OCI-LY7 (cell line): ENCODE measurements at regions not wholly inside any gene's neighbourhood (a gene's known extent, or its start where the extent isn't known, plus 50 kb on each side); places are given as distances from the start of the nearest gene placed in this dataset.
"Not testable (repeated sequence)": the region's sequence is repeated elsewhere in the genome, so short reads cannot be mapped to it uniquely, and the experiment has no call there.

Experiments used
- BruUV-seq: library from RNA; stranded (reverse); fragments of 400-500 nt; replicated peaks from 2 replicates; lab custom pipeline; 2021; lab: Mats Ljungman, UMichigan
- CTCF ChIA-PET: fragments of 300-600 bp; sonication (Branson Sonifier 250); formaldehyde crosslinking; loops from one replicate; lab custom pipeline; 2022; ENCODE audit warnings: antibody characterized with exemption; ENCODE audit not compliant: unreplicated experiment; lab: Charles Lee
- POLR2A ChIA-PET: fragments of 300-600 bp; sonication (Branson Sonifier 250); formaldehyde crosslinking; loops from one replicate; lab custom pipeline; 2022; ENCODE audit warnings: antibody characterized with exemption; lab: Charles Lee
- DNase-seq: peaks from one replicate; pipeline ENCODE4 v3.0.0-alpha.2; 2015; ENCODE audit warnings: low spot score
- H2AFZ ChIP-seq: fragments of 200-600 bp; sonication (generic), shearing (Covaris generic); 2 replicates; pipeline ENCODE4 v1.6.1; 2014; ENCODE audit warnings: mild to moderate bottlenecking, antibody characterized with exemption, low read length, moderate library complexity
- H3K27ac ChIP-seq: fragments of 200-600 bp; sonication (generic); 2 replicates; pipeline ENCODE4 v1.5.1; 2014; ENCODE audit warnings: mixed run types, low read depth, mild to moderate bottlenecking, moderate library complexity, low read length, inconsistent platforms; ENCODE audit not compliant: poor library complexity, severe bottlenecking
- H3K36me3 ChIP-seq: fragments of 200-600 bp; sonication (generic); 2 replicates; pipeline ENCODE4 v1.6.1; 2014; ENCODE audit warnings: mild to moderate bottlenecking, antibody characterized with exemption, low read length, moderate library complexity, mixed read lengths; ENCODE audit not compliant: insufficient read depth
- H3K4me1 ChIP-seq: fragments of 200-600 bp; sonication (generic); 2 replicates; pipeline ENCODE4 v1.5.1; 2014; ENCODE audit warnings: mild to moderate bottlenecking, low read length; ENCODE audit not compliant: insufficient read depth, poor library complexity, severe bottlenecking
- H3K4me2 ChIP-seq: fragments of 200-600 bp; sonication (generic); 2 replicates; pipeline ENCODE4 v1.6.1; 2014; ENCODE audit warnings: mild to moderate bottlenecking, low read length
- H3K4me3 ChIP-seq: fragments of 200-600 bp; sonication (generic); 2 replicates; pipeline ENCODE4 v1.5.1; 2014; ENCODE audit warnings: mild to moderate bottlenecking, low read depth, low read length; ENCODE audit not compliant: poor library complexity, severe bottlenecking
- H3K79me2 ChIP-seq: fragments of 200-600 bp; sonication (generic); 2 replicates; pipeline ENCODE4 v1.6.1; 2016; ENCODE audit warnings: low read depth, mild to moderate bottlenecking, low read length, moderate library complexity, mixed read lengths; ENCODE audit not compliant: insufficient read depth
- H3K9me2 ChIP-seq: fragments of 200-600 bp; sonication (generic); 2 replicates; pipeline ENCODE4 v1.6.1; 2016; ENCODE audit warnings: mild to moderate bottlenecking, low read length, mixed read lengths; ENCODE audit not compliant: insufficient read depth
- H3K9me3 ChIP-seq: fragments of 200-600 bp; sonication (generic); 2 replicates; pipeline ENCODE4 v1.6.1; 2014; ENCODE audit warnings: mild to moderate bottlenecking, mixed run types, low read length, mixed read lengths
- H4K20me1 ChIP-seq: fragments of 200-600 bp; sonication (generic); 2 replicates; pipeline ENCODE4 v1.6.1; 2014; ENCODE audit warnings: mild to moderate bottlenecking, antibody characterized with exemption, low read length, moderate library complexity, mixed read lengths; ENCODE audit not compliant: insufficient read depth
- EZH2phosphoT487 ChIP-seq: fragments of 200-600 bp; sonication (generic); IDR thresholded peaks from 2 replicates; pipeline ENCODE4 v1.6.1; 2018; ENCODE audit warnings: low read depth, borderline replicate concordance, mild to moderate bottlenecking, mixed run types, antibody characterized with exemption, low read length, moderate library complexity, mixed read lengths
- intact Hi-C: fragments of 100-400 bp; cut with micrococcal nuclease; formaldehyde crosslinking; loops from one replicate; pipeline ENCODE4 v1.10.0; 2022; ENCODE audit not compliant: unreplicated experiment
- TF ChIP-seq, protein P1 (sequence below): fragments of 200-600 bp; sonication (generic); conservative IDR thresholded peaks from 2 replicates; pipeline ENCODE4 v1.5.1; 2014; ENCODE audit warnings: mild to moderate bottlenecking, antibody characterized with exemption, low read length, moderate library complexity, mixed read lengths

DNA sequence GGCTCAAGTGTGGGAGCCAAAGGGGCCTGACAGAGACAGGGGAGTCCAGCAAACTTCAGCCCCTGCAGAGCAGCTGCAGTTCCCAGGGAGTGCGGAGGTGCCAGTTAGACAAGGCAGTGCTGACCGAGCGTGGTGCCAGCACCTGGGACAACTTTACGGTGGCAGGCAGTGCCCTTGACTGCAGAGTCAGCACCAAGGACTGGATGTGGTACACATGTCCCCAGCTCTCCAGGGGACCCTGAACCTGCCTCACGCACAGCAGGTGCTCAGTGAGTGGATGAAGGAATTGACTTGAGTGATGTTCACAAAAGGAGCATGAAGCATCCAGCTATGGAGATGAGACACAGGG, 296.5 kb downstream of the SIPA1L2 start:
- BruUV-seq, result no TSS peak
- intact Hi-C loops, result no loop called here
- Histone ChIP-seq H3K4me1 (no peaks in the 10 kb centered on the region), H3K4me2 (no peak overlapping the region), H3K9me2 (no peaks in the 10 kb centered on the region), H3K79me2 (no peaks in the 10 kb centered on the region), H3K4me3 (no peak overlapping the region), H4K20me1 (no peaks in the 10 kb centered on the region), H3K36me3 (no peaks in the 10 kb centered on the region), H3K27ac (no peak overlapping the region), H2AFZ (no peak overlapping the region), H3K9me3 (no peaks in the 10 kb centered on the region)
- ChIA-PET POLR2A (no interaction called here), CTCF (no interaction called here)
- DNase-seq, result no peak
- TF ChIP-seq, protein P1, sequence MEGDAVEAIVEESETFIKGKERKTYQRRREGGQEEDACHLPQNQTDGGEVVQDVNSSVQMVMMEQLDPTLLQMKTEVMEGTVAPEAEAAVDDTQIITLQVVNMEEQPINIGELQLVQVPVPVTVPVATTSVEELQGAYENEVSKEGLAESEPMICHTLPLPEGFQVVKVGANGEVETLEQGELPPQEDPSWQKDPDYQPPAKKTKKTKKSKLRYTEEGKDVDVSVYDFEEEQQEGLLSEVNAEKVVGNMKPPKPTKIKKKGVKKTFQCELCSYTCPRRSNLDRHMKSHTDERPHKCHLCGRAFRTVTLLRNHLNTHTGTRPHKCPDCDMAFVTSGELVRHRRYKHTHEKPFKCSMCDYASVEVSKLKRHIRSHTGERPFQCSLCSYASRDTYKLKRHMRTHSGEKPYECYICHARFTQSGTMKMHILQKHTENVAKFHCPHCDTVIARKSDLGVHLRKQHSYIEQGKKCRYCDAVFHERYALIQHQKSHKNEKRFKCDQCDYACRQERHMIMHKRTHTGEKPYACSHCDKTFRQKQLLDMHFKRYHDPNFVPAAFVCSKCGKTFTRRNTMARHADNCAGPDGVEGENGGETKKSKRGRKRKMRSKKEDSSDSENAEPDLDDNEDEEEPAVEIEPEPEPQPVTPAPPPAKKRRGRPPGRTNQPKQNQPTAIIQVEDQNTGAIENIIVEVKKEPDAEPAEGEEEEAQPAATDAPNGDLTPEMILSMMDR, result no peak
- TF ChIP-seq EZH2phosphoT487, result no peak

DNA sequence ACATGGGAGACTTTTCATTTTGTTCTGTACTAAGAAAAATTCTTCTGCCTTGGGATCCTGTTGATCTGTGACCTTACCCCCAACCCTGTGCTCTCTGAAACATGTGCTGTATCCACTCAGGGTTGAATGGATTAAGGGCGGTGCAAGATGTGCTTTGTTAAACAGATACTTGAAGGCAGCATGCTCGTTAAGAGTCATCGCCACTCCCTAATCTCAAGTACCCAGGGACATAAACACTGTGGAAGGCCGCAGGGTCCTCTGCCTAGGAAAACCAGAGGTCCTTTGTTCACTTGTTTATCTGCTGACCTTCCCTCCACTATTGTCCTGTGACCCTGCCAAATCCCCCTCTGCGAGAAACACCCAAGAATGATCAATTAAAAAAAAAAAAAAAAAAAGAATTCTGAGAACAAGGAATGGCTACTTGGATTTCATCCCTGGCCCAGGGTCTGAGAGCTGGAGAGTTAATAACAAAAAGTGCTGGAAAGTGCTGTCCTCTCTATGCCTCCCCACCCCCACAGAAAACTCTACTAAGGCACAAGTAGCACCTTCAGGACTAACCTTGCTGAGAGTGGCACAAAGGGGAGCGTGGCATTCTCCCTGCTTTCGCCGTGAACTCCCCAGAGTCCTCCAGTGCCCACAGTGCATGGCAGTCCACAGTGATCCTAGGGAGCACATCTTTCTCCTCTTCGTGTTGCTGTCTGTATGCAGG, 297.1 kb downstream of the SIPA1L2 start:
- CTCF ChIA-PET, H3K4me1 ChIP-seq, BruUV-seq, H3K79me2 ChIP-seq, POLR2A ChIA-PET, H2AFZ ChIP-seq, H3K9me3 ChIP-seq, H3K27ac ChIP-seq, H3K9me2 ChIP-seq, H3K4me3 ChIP-seq, intact Hi-C loops, DNase-seq, H4K20me1 ChIP-seq, H3K36me3 ChIP-seq, H3K4me2 ChIP-seq: not testable (repeated sequence)

DNA sequence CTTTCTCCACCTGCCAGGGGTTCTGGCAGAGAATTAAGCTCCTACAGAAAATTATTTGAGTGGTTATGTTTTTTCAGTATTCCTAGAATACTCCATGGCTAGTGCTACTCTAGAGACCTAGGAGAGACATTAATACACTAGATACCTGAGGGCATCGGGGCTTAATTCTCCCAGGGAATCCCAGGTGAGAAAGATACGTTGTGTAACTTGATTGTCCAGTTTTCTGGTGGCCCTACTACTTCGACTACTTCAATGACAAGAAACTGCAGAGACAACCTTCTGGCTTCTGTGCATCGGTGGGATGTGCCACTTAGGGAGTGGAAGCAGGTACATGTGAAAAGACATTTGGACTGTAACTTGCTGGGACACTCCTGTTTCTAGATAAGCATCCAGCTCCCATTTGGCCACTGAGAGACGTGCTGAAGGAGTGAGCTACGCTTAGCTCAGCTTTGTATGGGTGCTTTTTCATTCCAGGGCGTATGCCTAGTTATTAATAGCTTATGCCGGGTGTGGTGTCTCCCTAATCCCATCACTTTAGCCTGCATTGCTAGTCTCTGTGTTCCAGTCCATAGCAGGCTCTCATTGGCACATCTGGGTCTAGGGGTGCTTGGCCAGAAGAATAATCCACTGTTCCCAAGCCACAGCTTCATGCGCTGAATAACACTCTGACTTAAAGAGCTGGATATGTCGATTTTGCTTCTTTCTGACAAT, 300.7 kb downstream of the SIPA1L2 start:
- H3K36me3 ChIP-seq, result no peaks in the 10 kb centered on the region
- H3K9me3 ChIP-seq, result no peaks in the 10 kb centered on the region
- no peak overlapping the region for H3K27ac ChIP-seq
- TF ChIP-seq, protein P1, result no peak
- no peak for TF ChIP-seq EZH2phosphoT487
- CTCF ChIA-PET, result no interaction called here
- BruUV-seq, result no TSS peak
- no peaks in the 10 kb centered on the region for H3K4me1 ChIP-seq
- H3K9me2 ChIP-seq, result no peaks in the 10 kb centered on the region; the same call in 1 of the 2 replicates
- POLR2A ChIA-PET, result interaction anchor here (1.0 kb wide), 1 partner anchor 22 kb away, joined by 4 read pairs; no protein-coding TSS in a partner anchor
- no peak overlapping the region for H3K4me2 ChIP-seq
- H3K4me3 ChIP-seq, result no peak overlapping the region
- intact Hi-C loops, result no loop called here
- H2AFZ ChIP-seq, result no peak overlapping the region
- no peaks in the 10 kb centered on the region for H4K20me1 ChIP-seq
- DNase-seq, result no peak
- no peaks in the 10 kb centered on the region for H3K79me2 ChIP-seq
